ENCODE measurements at regions not wholly inside any gene's neighbourhood (a gene's known extent, or its start where the extent isn't known, plus 50 kb on each side); places are given as distances from the start of the nearest gene placed in this dataset.

DNA sequence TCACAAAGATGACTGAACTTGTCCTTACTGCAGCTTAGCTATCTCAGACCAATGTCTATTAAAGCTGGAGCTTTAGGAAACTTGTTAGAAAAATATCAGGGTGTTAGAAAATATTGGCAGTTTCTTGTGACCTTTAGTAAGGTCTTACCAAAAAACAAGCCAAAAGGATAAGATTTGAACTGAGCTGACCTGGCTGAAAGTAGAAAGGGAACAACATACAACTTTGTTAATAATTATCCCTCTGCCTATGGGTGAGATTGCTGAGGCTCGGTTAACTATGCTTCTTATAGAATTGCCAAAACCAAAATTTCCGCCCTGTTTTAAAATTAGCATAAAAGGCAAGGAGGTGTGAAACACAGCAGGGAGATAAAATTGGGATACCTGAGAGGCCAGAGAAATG lies 73.8 kb downstream of the DHRS2 start:
- CTCF ChIA-PET = no interaction called here
- Mint-ChIP-seq H3K4me3 (ENCODE audit: low read depth, unreplicated experiment) (no peak overlapping the region), H3K9me3 (ENCODE audit: low read depth, unreplicated experiment) (peaks cover 3% of the 10 kb centered on the region), H3K27ac (ENCODE audit: unreplicated experiment) (no peak overlapping the region), H3K36me3 (ENCODE audit: insufficient read depth, unreplicated experiment) (no peaks in the 10 kb centered on the region), H3K27me3 (ENCODE audit: unreplicated experiment) (peaks cover 28% of the 10 kb centered on the region), H3K4me1 (ENCODE audit: low read depth, unreplicated experiment) (no peaks in the 10 kb centered on the region)
- DNase-seq = no peak
- BruUV-seq (replicated peaks) = no TSS peak
- TF ChIP-seq, protein P1, sequence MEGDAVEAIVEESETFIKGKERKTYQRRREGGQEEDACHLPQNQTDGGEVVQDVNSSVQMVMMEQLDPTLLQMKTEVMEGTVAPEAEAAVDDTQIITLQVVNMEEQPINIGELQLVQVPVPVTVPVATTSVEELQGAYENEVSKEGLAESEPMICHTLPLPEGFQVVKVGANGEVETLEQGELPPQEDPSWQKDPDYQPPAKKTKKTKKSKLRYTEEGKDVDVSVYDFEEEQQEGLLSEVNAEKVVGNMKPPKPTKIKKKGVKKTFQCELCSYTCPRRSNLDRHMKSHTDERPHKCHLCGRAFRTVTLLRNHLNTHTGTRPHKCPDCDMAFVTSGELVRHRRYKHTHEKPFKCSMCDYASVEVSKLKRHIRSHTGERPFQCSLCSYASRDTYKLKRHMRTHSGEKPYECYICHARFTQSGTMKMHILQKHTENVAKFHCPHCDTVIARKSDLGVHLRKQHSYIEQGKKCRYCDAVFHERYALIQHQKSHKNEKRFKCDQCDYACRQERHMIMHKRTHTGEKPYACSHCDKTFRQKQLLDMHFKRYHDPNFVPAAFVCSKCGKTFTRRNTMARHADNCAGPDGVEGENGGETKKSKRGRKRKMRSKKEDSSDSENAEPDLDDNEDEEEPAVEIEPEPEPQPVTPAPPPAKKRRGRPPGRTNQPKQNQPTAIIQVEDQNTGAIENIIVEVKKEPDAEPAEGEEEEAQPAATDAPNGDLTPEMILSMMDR (IDR thresholded peaks at IDR 0.05; ENCODE audit: unreplicated experiment) = no peak
- intact Hi-C loops (cut with micrococcal nuclease; ENCODE audit: unreplicated experiment) = loop anchor here (2.0 kb wide), 1 partner anchor 15 kb away; no protein-coding TSS in a partner anchor

DNA sequence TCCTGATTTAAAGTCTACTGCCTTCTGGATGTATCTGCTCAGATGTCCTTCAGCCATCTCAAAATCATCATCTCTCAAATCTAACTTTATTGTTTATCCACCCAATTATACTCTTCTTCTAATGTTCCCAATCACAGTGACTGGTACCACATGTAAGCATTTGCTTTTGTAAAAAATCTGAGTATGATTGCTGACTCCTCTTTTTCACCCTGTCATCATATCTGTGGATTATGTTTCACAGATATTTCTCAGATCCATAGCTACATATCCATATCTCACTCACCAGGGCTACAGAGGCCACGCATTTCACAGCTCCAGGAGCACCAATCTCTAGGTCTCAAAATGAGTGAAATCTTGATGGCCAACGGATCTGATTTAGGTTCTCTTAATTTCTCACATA lies 76.1 kb downstream of the DHRS2 start:
- TF ChIP-seq, protein P1 (IDR thresholded peaks at IDR 0.05; ENCODE audit: unreplicated experiment) = no peak
- H3K4me1 Mint-ChIP-seq (ENCODE audit: low read depth, unreplicated experiment) = no peaks in the 10 kb centered on the region
- CTCF ChIA-PET = no interaction called here
- no TSS peak for BruUV-seq (replicated peaks)
- no peaks in the 10 kb centered on the region for H3K9me3 Mint-ChIP-seq (ENCODE audit: low read depth, unreplicated experiment)
- no peak overlapping the region for H3K27ac Mint-ChIP-seq (ENCODE audit: unreplicated experiment)
- H3K36me3 Mint-ChIP-seq (ENCODE audit: insufficient read depth, unreplicated experiment) = no peaks in the 10 kb centered on the region
- H3K27me3 Mint-ChIP-seq (ENCODE audit: unreplicated experiment) = peaks cover 28% of the 10 kb centered on the region
- no peak for DNase-seq
- intact Hi-C loops (cut with micrococcal nuclease; ENCODE audit: unreplicated experiment) = no loop called here
- H3K4me3 Mint-ChIP-seq (ENCODE audit: low read depth, unreplicated experiment) = no peak overlapping the region

GRCh38 chr14:23719225-23719985 lies 83.2 kb downstream of the DHRS2 start:
- Mint-ChIP-seq H3K36me3 (ENCODE audit: insufficient read depth, unreplicated experiment) (no peaks in the 10 kb centered on the region), H3K4me3 (ENCODE audit: low read depth, unreplicated experiment) (no peak overlapping the region), H3K9me3 (ENCODE audit: low read depth, unreplicated experiment) (no peaks in the 10 kb centered on the region), H3K27me3 (ENCODE audit: unreplicated experiment) (no peaks in the 10 kb centered on the region), H3K4me1 (ENCODE audit: low read depth, unreplicated experiment) (no peaks in the 10 kb centered on the region), H3K27ac (ENCODE audit: unreplicated experiment) (no peak overlapping the region)
- BruUV-seq (replicated peaks) = no TSS peak
- TF ChIP-seq, protein P1 (IDR thresholded peaks at IDR 0.05; ENCODE audit: unreplicated experiment) = no peak
- intact Hi-C loops (cut with micrococcal nuclease; ENCODE audit: unreplicated experiment) = no loop called here
- CTCF ChIA-PET = interaction anchor here (0.6 to 0.9 kb wide), 2 partner anchors 25 to 54 kb away, joined by 3 to 4 read pairs; no protein-coding TSS in a partner anchor
- no peak for DNase-seq

DNA sequence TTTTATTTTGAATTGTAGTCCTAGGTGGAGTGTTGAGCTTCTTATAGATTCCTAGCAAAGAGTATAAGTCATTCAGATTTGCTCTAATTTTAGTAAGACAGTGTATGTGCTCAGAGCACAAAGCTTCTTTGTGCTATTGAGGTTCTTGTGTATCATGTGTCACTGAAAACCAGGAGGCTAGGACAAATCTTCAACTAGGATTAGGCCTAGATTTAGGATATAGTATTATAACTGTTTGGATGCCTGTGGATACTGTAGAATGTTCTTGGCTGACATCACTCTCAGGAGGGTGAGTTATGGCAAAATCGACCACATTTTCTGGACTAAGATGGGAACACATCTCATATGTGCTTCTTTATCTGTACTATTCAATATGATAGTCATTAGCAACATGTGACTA lies 86.5 kb downstream of the DHRS2 start:
- Mint-ChIP-seq H3K27me3 (ENCODE audit: unreplicated experiment) (peaks cover 10% of the 10 kb centered on the region), H3K4me3 (ENCODE audit: low read depth, unreplicated experiment) (no peak overlapping the region), H3K36me3 (ENCODE audit: insufficient read depth, unreplicated experiment) (no peaks in the 10 kb centered on the region), H3K4me1 (ENCODE audit: low read depth, unreplicated experiment) (no peaks in the 10 kb centered on the region), H3K9me3 (ENCODE audit: low read depth, unreplicated experiment) (no peaks in the 10 kb centered on the region), H3K27ac (ENCODE audit: unreplicated experiment) (no peak overlapping the region)
- TF ChIP-seq, protein P1 (IDR thresholded peaks at IDR 0.05; ENCODE audit: unreplicated experiment) = no peak
- no peak for DNase-seq
- BruUV-seq (replicated peaks) = no TSS peak
- intact Hi-C loops (cut with micrococcal nuclease; ENCODE audit: unreplicated experiment) = no loop called here
- CTCF ChIA-PET = no interaction called here

All from Calu3 (cell line).